Muscle of back (tissue), 3 donors: ENCODE measurements at regions not wholly inside any gene's neighbourhood (a gene's known extent, or its start where the extent isn't known, plus 50 kb on each side); places are given as distances from the start of the nearest gene placed in this dataset.
"Not testable (repeated sequence)": the region's sequence is repeated elsewhere in the genome, so short reads cannot be mapped to it uniquely, and the experiment has no call there.

Source experiments
- DNase-seq, 3 donors: peaks; one replicate each; pipeline versions ENCODE4 v3.0.0 to v3.0.0-alpha.2; 2013

DNA sequence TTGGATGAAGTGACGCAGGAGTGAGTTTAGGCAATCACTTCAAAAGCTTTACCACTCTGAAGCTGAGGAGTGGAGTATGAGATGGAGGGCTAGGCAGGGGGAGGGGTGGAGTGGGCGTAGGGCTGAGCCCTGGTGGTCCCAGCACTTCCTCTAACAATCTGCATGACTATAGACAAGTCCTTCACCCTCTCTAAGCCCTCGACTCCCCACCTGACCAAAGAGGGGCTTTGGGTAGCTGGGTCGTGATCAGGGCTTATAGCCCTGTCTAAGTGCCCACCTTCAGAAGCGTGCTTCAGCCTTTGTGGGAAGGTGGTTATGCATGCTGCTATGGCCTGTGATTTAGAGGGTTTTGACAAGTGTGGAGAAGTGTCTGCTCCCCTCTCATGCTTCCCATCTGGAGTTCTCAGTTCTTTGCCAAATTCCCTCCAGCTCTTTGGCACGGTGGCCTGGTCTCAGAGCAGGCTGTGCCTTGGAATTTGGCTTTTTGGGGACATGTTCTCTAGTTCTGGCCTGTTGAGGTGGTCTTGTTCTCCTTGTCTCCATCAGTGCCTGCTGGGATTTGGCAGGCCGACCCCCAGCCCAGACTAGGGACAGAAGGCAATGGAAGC, 53.0 kb downstream of the ACTBL2 start:
- DNase-seq = peak in 1 of 3 donors; percentile 56

DNA sequence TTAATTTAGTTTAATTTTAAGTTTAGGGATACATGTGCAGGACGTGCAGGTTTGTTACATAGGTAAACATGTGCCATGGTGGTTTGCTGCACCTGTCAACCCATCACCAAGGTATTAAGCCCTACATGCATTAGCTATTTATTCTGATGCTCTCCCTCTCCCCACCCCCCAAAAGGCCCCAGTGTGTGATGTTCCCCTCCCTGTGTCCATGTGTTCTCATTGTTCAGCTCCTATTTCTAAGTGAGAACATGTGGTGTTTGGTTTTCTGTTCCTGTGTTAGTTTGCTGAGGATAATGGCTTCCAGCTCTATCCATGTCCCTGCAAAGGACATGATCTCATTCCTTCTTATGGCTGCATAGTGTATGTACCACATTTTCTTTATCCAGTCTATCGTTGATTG, 53.6 kb downstream of the ACTBL2 start:
- not testable (repeated sequence) for DNase-seq

DNA sequence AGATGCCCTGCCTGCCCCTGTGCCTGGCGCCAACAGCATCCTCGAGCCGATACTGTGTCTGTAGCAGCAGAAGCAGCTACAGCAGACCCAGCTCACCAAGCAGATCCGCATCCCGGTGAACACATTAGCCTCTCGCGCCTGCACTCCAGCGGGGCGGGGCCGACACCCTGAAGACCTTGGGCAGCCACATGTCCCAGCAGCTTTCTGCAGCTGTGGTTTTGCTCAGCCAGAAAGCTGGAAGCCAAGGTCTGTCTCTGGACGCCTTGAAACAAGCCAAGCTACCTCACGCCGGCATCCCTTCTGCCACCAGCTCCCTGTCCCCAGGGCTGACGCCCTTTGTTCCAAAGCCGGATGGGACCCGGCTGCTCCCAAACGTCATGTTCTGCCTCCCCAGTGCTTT, 59.6 kb downstream of the ACTBL2 start:
- peak in 1 of 3 donors; percentile 26 for DNase-seq

- DNase-seq = no peak
These were observed 60.3 kb downstream of the ACTBL2 start for GRCh38 chr5:57422341-57422740.

GRCh38 chr5:57420801-57421200, 61.8 kb downstream of the ACTBL2 start:
- no peak for DNase-seq

GRCh38 chr5:57417971-57418370, 64.6 kb downstream of the ACTBL2 start:
- DNase-seq = no peak

DNA sequence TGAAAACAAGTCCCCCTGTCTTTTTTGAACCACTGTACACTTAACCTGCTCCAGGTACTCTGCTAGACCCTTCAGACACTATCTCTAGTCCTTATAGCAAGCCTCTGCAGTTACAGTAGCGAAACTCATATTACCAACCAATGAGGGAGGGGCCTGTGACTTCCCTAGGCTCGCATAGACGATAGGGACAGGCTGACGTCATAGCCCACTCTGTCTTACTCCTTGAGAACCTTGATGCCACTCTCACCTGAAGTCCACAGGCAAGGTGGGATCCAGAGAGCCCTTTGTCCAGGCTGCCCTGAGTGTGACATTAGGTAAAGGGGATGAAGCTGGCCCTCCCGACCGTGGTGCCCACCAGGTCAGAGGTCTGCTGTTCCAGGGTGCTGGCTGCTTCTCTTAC, 65.3 kb downstream of the ACTBL2 start:
- no peak for DNase-seq

- peak; percentile 75 to 92 (median 81) for DNase-seq
These were observed 66.2 kb downstream of the ACTBL2 start for GRCh38 chr5:57416278-57416994.

- DNase-seq = no peak
These were observed 67.8 kb downstream of the ACTBL2 start for GRCh38 chr5:57414857-57415256.

DNA sequence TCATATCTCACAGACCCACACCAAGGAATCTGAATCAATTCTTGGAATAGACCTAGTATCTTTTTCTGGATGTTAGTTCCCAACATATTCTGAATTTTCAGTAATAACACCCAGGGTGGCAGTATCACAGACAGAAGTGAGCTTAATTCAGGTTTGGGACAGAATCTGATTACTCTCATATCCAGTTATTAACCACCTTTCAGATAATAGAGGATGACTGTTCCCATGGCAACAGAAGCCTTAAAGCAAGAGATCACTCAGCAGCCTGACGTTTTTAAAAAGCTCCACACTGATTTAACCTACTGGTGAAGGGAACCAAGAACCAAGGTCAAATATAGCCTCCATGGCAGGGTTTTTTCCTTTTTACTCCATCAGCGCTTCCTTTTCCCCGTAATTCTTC, 68.4 kb downstream of the ACTBL2 start:
- no peak for DNase-seq

DNA sequence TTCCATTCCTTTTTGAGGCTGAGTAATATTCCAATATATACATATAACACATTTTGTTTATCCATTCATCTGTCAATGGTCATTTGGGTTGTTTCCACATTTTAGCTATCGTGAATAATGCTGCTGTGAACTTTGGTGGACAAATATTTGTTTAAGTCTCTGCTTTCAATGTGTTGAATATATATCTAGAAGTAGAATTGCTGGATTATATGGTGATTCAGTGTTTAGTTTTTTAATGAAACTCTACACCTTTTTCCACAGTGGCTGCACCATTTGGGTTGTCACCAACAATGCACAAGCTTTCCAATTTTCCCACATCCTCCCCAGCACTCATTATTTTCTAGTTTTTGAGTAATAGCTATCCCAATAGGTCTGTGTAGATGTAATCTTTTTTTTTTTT, 69.5 kb downstream of the ACTBL2 start:
- DNase-seq = no peak

- no peak for DNase-seq
These were observed 69.9 kb downstream of the ACTBL2 start for GRCh38 chr5:57412680-57413079.

GRCh38 chr5:57411982-57412381, 70.6 kb downstream of the ACTBL2 start:
- DNase-seq = no peak

- no peak for DNase-seq
These were observed 72.0 kb downstream of the ACTBL2 start for GRCh38 chr5:57410374-57411320.

- DNase-seq = peak; percentile 69 to 86 (median 74)
These were observed 73.9 kb downstream of the ACTBL2 start for GRCh38 chr5:57408714-57409113.

- no peak for DNase-seq
These were observed 74.3 kb downstream of the ACTBL2 start for GRCh38 chr5:57408285-57408684.

DNA sequence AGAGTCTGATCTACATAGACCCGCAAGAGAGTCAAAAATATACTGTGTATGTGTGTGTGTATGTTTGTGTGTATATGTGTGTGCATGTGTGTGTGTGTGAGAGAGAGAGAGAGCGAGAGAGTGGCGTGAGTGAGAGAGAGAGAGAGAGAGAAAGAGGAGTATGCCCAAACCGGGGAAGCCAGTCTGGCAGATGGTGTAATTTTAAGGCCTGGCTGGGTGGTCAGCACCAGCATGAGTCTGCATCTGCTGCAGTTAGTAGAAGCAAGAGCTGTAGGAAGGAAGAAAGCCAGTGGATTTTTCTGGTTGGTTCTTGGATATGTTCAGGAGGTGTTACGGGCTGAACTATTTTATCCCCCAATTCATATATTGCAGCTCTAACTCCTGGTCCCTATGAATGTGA, 75.2 kb downstream of the ACTBL2 start:
- DNase-seq = no peak

- peak; percentile 45 to 80 (median 68) for DNase-seq
These were observed 76.0 kb downstream of the ACTBL2 start for GRCh38 chr5:57406641-57407040.

GRCh38 chr5:57405984-57406383, 76.6 kb downstream of the ACTBL2 start:
- DNase-seq = no peak

DNA sequence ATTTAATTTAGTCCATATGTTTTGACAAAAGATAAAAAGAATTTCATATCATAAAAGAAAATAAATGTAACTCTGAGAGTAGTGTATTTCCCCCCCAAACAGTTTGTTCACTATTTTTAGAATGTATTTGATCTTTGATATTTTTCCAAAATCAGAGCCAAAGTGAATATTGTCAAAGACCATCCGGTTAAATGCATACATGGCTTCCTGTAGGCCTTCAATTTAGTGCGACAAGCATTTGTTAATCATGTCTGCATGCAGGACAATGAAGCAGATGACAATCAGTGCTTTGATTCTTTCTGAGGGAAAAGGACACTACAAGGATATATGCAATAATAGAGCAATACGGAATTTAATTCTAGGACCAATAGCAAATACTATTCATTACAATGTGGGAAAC, 79.8 kb downstream of the ACTBL2 start:
- DNase-seq = no peak

GRCh38 chr5:57402348-57402747, 80.3 kb downstream of the ACTBL2 start:
- no peak for DNase-seq

GRCh38 chr5:57398413-57399093, 84.1 kb downstream of the ACTBL2 start:
- DNase-seq = no peak
